ENCODE measurements at regions not wholly inside any gene's neighbourhood (a gene's known extent, or its start where the extent isn't known, plus 50 kb on each side); places are given as distances from the start of the nearest gene placed in this dataset.

DNA sequence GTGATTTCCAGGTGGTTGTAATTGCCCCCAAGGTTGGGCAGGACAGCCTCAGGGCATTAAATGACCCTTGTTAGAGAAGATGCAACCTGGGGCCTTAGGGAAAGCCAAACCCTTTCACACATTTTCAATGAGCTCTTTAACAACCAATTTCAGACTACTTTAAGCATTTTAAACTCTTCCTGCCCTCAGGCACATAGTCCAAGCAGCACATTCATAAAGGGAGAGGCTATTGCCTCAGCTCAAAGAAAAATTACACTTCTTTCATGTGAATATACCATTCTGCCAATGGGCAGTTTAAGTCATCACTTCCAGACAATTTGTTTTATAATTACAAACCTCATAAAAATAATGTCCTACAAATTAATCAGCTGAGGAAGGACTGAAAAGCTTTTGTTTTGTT lies 544.5 kb downstream of the NPIPA7 start:
- TF ChIP-seq, protein P1, sequence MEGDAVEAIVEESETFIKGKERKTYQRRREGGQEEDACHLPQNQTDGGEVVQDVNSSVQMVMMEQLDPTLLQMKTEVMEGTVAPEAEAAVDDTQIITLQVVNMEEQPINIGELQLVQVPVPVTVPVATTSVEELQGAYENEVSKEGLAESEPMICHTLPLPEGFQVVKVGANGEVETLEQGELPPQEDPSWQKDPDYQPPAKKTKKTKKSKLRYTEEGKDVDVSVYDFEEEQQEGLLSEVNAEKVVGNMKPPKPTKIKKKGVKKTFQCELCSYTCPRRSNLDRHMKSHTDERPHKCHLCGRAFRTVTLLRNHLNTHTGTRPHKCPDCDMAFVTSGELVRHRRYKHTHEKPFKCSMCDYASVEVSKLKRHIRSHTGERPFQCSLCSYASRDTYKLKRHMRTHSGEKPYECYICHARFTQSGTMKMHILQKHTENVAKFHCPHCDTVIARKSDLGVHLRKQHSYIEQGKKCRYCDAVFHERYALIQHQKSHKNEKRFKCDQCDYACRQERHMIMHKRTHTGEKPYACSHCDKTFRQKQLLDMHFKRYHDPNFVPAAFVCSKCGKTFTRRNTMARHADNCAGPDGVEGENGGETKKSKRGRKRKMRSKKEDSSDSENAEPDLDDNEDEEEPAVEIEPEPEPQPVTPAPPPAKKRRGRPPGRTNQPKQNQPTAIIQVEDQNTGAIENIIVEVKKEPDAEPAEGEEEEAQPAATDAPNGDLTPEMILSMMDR (IDR thresholded peaks at IDR 0.05): no peak
- TF ChIP-seq POLR2A (IDR thresholded peaks at IDR 0.05): no peak
